ENCODE measurements at regions not wholly inside any gene's neighbourhood (a gene's known extent, or its start where the extent isn't known, plus 50 kb on each side); places are given as distances from the start of the nearest gene placed in this dataset.
"Not testable (repeated sequence)": the region's sequence is repeated elsewhere in the genome, so short reads cannot be mapped to it uniquely, and the experiment has no call there.

DNA sequence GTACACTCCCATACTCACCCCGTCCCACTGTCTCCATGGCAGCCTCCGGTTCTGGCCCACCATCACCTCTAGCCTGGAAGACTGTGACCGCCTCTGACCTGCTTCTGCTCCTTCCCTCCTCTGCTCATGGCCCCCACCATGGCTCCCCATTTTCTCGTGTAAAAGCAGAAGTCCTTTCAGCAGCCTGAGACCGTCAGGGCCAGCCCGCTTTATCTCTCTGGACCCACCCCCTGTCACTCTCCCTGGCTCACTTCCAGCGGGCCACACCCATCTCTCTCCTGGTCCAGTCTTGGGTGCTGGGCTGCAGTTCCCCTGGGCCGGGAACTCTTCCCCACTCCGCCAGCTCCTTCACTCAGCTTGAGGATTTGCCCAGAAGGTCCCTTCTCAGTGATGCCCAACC, 96.0 kb upstream of the RUFY1 start:
- no peak for DNase-seq

DNA sequence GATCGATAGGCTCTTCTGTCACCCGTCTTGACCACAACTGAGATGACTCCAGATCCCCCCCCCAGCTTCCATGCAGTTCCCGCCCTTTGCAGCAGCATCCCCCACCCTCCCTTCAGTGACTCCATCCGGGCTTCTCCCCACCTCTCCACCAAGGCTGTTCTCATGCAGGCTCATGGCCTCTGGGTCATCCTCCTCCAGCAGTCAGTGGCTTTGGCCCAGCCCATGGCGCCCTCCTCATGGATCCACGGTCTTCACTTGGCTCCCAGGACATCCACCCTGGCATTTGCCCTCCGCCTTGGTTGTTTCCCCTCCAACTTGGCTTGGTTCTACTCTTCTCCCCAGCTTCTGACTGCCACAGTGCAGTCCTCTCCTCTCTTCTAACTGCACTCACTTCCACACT, 96.7 kb upstream of the RUFY1 start:
- DNase-seq, result no peak

DNA sequence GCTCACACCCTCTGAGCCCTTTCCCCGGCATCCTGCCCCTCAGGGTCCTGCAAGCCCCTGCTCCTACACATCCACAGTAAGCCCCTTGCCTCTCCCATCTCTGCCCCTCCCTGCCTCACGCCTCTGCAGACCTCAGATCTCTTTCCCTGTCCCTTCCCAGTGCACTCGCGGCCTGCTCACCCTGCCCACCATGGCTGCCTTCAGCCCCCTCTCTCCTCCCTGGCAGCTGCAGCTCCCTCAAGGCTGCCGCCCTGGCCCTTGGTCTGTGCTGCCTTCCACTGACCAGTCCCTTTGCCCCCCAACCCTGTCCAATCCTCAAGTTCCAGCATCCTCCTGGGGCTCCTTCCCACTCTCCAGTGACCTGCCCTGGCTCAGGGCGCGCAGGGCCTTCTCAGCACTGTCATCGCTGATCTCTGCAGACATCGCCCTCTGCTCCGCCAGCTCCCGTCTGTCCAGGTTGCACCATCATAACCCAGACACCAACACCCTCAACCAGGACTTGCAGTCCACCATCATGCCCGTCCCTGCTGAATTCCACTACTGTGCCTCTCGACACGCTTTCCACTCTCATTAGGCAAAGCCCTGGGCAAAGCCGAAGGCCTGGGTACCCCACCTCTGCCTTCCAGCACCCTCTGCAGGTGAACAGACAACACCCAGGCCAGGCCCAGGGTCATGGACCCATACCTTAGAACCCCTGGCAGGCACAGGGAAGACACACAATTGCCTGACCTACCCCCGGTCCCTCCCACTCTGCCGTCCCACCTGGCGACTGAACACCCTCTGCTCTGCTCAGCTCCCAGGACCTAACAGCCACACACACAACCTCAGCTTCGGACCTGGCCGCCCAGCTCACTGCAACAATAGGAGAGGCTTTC, 97.8 kb upstream of the RUFY1 start:
- no peak for DNase-seq

DNA sequence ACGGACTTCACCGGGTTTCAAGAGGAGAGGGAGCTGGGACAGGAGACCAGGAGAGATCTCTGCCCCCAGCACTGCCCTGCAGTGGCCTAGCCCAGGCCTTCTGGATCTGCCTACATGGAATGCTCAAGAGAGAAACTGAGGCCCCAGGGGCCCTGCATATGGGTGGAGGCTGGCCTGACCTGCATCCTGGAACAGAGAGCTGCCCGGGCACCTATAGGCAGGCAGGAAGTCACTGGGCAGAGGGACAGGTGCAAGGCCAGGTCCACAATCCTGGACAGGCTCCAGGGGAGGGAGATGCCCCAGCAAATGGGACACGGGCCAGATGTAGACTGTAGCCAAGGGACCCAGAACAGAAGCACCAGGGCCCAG, 98.5 kb upstream of the RUFY1 start:
- no peak for DNase-seq

DNA sequence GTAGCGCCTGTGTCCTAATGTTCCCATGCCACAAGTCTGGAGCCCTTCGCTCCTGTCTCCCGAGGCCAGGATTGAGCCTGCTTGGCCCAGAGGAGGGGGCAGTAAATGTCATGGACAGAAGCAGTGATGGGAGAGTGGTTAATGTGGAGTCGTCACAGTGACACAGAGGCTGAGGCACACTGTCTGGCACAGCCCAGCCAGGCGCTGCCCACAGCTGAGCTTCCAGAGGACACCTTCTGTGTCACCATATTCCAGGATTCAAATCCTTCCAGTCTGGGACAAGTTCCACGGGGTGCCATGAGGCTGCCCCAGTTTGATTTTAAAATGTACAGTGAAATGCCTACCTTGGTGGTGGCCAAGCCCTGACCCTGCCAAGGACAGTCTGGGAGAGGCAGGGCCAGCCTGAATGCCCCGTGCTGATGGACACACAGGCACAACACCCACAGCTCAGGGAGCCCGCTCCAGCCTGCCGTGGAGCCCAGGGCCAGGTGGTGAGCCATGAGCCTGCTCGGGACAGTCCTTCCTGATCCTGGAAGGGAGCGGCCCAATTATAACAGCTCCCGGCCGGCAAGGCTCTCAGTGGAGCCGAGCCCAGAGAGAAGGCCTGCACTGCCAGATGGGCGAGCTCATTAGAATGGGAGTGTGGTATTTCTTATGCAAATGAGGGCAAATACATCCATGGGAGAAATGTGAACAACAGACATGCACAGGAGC, 99.1 kb upstream of the RUFY1 start:
- no peak for DNase-seq

DNA sequence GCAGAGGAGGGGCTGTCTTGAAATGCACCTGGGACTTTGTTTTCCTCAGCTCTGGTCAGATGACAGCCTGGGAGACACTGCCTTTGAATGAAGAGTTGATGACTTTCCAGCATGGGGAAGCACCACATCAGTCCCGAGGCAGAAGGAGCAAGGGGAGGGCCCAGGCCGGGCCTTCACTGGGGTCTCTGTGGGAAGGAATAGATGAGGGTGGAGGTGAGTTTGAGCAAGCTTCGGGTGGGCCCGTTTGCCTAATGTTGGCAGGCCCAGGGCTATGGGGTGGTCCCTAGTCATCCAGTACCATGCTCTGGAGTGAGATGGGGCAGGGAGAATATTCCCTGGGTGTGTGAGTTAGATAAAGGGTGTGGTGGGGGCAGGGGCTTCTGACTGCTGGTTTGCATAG, 100.4 kb upstream of the RUFY1 start:
- DNase-seq, result not testable (repeated sequence)

DNA sequence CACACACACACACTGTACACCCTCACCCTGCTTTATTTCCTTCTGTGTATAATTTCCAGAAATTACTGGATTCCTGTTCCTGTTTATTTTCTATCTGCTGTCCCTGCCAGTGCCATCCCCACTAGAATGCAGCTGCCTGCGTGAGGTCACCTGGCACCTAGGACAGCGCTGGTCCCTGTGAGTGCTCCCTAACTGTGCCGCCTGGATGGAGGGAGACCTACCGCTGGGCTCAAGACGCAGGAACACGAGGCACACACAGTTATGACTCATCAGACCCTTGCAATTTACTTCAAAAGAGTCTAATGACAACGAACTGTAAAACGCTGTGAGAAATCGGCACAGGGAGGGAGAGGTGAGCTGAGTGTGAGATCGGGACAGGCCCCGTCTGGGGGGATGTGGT, 102.1 kb upstream of the RUFY1 start:
- DNase-seq, result not testable (repeated sequence)

DNA sequence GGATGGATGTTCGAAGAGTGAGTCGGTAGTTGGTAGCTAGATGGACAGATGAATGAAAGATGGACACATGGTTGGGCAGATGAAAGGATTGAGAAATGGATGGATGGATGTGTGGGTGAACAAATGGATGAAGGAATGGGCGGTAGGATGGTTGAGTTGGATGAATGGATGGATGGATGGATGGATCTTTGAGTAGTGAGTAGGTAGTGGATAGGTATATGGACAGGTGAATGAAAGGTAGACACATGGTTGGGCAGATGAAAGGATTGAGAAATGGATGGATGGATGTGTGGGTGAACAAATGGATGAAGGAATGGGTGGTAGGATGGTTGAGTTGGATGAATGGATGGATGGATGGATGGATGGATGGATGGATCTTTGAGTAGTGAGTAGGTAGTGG, 97.0 kb upstream of the ADAMTS2 start:
- DNase-seq, result not testable (repeated sequence)

DNA sequence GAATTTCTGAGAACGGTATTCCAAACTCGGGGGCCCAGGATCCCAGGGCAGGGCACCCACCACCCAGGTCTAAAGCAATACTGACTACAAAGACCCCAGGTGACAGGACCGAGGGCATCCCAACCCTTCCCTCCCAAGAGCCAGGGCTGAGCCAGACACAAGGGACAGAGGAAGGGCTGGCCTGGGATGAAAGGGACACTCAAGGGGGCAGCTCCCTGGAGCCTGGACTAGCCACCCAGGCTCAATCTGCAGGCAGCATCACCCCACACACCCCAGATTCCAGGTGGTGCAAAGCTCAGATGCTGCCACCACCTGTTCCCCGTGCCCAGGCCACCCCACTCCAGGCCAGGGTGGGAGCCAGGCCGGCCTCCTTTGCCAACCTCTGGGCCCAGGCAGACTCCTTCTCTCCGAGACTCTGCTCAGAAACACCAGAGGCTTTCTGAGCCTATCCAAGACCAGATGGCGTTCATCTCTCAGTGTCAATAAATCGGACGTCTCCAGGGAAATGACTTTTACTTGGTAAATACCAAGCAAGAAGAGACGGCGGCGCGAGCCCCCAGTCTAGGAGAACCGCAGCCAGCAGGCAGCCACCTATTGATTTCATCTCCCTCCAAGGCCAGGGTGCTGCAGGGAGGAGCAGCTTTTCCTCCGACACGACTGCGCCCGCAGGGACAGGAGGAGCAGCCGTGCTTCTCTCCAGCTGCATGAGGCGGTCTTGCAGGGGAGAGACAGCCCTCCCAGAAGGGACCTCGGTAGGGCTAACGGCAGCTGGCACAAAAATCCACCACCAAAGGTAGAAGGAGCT, 94.1 kb upstream of the ADAMTS2 start:
- DNase-seq, result no peak

DNA sequence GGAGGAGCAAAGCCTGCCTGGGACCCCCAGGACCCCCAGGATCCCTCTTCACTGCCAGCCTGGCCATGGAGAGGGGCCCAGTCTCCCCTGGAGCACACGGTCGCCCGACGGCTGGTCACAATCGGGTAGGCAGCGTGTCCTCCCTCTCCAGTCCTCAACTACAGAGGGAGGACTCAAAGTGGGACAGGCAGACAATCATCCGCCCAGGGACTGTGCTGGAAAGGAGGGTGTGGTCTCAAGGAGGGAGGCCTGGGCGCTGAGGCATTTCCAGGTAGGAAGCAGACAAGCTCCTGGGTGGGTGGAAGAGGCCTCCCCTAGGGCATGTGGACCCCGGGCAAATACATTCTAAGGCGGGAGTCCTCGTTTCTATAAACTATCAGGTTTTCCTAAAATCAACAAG, 93.2 kb upstream of the ADAMTS2 start:
- DNase-seq, result no peak

DNA sequence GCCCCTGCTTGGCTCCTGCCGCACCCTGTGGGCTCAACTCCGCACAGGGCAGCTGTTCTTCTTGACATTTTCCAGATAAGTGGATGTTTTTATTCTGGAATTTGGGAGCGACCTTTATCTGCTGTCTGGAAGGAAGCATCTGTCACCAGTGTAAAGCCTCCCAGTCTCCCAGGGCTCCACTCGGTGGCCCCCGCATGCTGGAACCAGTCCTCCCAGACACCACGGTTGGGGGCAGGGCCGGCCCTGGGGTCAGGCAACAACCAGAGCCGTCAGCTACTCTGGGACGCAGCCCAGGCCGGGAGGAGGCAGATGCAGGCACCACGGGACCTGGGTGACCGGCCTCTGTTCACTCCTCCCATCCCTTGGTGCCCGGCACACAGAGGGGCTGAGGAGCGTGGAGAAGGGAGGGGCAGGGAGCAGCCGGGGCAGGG, 92.8 kb upstream of the ADAMTS2 start:
- DNase-seq, result no peak

DNA sequence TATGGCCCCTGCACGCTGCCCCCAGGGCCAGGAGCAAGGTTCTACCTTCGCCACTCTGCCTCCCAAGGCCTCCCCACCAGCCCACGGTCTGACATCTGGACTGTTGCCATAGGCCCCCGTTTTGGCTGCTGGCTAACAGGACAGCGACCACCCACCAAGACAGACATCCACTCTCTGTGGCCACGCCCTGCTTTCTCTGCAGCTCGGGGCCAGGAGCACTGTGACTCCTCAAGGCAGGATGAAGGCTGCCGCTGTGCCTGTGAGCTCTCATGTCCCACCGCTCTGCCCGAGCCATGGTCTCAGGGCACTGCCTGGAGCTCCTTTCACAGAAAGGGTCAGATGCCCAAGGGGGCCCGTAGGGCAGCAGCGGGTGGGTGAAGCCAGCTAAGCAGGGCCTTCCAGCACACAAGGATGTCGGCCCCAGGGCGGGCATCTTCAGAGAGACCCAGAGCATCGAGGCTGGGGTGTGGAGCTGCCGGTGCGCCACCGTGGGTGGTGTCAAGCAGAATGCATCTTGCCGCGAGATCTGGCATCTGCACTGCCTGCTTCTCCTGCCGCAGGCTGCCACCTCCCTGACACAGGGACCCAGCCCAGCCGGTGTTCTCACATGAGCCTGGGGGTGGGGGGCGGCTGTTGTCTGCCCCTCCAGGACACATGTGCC, 92.2 kb upstream of the ADAMTS2 start:
- DNase-seq, result no peak

DNA sequence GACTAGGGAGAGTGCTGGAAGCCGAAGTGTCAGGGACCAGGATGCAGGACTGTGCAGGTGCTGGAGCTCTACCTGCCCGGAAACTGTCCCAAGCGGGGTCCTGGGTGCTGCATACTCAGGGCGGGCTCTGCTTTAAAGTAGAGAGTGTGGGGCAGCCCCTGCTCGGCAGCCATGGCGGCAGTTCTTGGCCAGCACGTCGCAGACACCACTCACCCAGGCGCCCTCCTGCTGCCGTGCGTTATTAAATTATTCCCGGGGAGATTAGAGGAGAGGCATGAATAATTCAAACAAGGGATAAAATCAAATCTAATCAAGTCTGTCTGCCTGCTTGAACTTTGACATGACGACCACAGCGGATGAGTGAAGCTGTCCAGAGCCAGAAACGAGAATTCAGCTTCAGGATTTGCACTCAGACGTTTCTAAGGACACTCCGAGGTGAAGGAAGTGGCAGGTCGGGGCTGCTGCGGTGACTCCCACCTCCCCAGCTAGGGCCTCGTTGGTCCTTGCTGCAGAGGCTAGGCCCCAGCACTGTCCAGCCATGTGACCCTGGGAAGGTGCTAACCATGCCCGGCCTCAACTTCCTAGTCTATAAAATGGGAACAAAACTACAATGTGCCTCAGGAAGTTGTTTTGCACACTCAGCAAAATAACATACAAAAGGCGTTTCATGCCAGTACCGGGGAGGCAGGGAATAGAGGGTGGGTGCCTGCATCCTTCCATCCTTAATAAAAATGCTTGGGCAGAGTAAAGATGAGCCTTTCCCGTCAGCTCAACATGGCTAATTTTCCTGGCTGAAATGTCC, 91.3 kb upstream of the ADAMTS2 start:
- no peak for DNase-seq

DNA sequence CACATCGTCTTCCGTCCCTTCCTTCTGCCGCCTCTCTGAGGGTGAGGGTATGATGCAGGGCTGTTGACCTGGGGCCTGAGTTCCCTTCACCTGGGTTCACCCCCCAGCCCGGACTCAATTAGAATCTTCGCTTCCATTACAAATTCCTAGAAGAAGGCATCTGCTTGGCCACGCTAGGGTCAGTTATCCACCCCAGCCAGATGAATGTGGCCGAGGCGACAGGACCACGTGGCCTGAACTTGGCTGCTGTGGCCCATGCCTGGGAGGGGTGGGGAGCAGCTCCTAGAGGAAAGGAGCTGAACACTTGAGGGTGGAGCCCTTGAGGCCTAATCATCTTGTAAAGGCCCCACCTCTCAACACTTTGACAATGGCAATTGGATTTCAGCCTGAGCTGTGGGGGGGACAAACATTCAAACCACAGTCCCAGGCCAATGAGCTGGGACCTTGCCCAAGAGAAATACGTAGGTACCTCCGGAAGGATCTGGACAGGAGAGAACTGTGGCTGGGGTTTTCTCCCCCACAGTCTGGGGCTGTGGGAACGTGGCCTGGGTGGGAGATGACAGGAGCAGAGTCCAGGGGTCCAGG, 90.6 kb upstream of the ADAMTS2 start:
- DNase-seq, result no peak

DNA sequence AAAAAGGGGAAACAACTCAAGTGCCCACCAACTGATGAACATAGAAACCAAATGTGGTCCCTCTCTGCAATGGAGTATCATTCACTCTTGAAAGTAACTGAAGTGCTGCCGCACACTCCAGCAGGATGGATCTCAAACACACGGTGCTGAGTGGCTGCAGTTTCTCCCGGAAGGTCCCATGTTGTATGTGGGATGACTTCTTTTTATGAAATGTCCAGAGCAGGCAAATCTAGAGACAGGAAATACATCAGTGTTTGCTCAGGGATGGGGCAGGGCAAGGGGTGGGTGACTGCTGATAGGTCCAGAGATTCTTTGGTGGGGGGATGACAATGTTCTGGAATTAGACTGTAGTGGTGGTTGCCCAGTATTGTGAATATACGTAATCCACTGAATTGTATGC, 89.9 kb upstream of the ADAMTS2 start:
- no peak for DNase-seq

DNA sequence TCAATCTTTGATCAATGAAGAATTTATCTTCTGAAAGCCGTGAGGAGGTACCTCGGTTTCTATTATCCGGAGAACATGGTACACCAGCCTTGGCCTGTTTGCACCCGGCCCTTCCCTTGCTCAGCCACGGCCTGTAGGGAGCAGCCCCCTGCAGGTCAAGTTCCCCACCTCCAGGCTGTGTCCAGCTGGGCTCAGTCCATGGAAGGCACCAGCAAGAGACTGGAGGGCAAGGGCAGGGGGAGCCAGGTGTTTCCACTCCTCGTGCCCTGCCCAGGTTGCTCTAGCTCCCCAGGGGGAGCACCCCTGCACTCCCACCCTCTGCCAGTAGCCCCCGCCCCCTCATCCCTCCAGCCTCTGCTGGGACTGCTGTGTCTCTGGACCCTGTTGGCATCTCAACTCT, 87.3 kb upstream of the ADAMTS2 start:
- no peak for DNase-seq

DNA sequence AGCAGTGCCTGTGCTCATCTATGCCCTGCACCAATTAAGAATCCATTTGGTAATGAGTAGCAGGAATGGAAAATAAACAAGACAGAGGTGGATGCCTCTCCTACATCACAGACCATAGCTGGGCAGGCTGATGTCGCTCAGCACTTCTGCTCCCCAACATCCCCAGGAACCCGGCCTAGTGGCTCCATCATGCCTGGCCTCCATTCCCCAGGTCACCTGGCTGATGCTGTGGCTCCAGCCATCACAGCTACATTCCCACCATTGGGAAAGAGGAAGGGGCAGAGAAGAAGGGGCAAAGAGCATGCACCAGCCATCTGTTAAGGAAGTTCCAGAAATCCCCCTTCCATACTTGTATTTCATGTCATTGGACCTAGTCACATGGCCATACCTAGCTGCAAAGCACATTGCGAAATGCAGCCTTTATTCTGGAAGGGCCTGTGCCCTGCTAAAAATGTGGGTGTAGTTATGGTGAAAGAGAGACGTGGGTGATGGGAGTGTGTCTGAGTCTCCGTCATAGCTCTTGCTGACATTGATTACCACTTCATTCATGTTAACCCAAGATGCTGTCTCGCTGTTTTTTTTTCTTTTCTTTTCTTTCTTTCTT, 86.1 kb upstream of the ADAMTS2 start:
- no peak for DNase-seq

DNA sequence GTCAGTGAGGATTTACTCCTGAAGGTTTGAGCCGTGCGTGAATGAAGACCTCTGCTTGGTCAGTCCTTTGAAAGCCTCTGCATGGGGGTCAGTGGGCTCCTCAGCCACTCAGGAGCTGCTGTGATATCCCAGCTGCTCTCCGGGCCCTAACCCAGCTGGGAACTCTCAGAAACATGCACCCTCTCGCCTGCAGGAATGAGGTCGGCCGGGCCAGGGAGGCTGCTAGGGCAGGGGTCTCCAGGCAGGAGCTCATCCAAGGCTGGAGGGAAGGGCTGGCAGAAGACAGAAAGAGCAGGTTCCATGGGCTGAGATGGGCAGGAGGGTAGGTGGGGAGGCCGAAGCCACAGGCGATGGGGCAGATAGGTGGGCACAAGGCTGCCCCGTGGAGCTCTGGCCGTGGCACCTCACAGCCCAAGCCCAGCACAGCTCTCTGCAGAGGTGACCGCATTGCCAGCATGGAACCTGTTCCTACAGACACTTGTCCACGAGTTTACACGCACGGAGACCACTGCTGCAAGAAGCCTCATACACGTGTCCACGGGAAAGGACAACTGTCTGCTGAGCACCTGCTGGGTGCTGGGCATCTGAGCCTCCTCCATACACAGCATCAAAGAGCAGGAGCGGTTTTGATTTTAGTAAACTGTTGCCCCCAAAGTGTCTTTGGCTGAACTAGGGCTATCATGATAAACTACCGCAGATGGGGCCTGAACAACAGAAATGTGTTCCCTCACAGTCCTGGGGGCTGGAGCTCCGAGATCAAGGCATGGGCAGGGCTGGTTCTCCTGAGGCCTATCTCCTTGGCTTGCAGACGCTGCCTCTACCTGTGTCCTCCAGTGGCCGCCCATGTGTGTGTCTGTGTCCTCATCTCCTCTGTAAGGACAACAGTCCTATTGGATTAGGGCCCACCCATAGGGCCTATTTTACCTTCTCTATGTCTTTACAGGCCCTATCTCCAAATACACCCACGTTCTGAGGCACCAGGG, 85.2 kb upstream of the ADAMTS2 start:
- DNase-seq, result no peak

DNA sequence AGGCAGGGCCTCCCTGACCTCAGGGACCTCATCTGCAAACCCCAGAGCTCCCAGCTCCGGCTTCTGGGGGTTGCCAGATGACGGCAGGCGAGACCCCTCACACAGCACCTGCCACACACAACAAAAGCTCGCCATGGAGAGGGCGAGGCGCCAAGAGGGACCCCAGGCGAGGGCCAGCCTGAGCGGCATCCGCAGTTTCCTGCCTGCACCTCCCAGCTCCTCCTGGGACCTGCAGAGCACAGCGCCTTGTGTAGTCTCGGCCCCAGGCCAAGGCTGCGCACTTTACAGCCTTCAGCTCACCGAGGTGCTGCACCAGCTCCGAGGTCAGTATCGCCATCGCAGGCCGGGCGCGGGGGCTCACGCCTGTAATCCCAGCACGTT, 82.4 kb upstream of the ADAMTS2 start:
- DNase-seq, result no peak

DNA sequence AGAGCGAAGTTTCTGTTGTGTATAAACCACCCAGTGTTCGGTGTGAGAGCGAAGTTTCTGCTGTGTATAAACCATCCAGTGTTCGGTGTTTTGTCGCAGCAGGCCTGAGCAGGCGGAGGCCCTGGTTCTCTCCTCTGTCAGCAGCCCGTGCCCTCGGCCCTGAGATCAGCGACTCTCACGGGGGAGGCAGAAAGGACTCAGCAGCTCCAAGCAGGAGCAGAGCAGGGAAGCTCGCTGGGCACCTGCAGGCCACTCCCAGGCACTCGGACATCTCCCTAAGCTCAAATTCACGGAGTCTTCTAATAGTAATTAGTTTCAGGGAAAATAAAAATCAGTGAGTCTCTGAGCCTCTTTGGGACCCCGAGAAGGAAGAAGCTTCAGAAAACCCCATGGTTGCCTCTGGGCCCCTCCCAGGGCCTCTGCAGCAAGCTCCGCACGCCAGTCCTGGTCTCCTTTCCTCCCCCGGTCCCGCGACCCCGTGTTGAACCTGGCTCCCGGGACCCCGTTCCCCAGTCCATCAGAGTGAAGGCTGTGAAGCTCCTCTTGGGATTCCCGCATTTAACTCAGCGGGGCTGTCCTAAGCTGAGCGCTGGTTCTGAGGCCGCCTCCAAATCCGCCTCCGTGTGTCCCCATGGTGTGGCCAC, 81.9 kb upstream of the ADAMTS2 start:
- no peak for DNase-seq
